Stimulated activated CD4-positive, alpha-beta T cell treated with anti-CD3 and anti-CD28 coated beads, Interleukin-4, amount 100 ng/mL, for 1 hour (primary cell): ENCODE measurements at regions not wholly inside any gene's neighbourhood (a gene's known extent, or its start where the extent isn't known, plus 50 kb on each side); places are given as distances from the start of the nearest gene placed in this dataset.

Experiments
- DNase-seq: peaks from one replicate; pipeline ENCODE4 v3.0.0-alpha.2; 2020

DNA sequence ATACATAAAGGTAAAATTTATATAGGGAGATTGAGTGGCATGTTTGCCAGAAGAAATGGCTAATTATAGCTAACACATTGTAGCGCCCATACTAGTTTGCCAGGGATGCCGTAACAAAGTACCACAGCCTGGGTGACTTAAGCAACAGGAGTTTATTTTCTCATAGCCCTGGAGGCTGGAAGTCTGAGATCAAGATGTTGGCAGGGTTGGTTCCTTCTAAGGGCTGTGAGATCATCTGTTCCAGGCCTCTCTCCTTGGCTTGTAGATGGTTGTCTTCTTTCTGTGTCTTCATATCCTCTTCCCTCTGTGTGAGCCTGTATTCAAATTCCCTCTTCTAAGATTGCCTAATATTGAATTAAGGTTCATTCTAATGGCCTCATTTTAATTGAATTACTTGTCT, 417.5 kb upstream of the OPRM1 start:
- DNase-seq: no peak

GRCh38 chr6:153621070-153621469, 418.0 kb upstream of the OPRM1 start:
- no peak for DNase-seq

DNA sequence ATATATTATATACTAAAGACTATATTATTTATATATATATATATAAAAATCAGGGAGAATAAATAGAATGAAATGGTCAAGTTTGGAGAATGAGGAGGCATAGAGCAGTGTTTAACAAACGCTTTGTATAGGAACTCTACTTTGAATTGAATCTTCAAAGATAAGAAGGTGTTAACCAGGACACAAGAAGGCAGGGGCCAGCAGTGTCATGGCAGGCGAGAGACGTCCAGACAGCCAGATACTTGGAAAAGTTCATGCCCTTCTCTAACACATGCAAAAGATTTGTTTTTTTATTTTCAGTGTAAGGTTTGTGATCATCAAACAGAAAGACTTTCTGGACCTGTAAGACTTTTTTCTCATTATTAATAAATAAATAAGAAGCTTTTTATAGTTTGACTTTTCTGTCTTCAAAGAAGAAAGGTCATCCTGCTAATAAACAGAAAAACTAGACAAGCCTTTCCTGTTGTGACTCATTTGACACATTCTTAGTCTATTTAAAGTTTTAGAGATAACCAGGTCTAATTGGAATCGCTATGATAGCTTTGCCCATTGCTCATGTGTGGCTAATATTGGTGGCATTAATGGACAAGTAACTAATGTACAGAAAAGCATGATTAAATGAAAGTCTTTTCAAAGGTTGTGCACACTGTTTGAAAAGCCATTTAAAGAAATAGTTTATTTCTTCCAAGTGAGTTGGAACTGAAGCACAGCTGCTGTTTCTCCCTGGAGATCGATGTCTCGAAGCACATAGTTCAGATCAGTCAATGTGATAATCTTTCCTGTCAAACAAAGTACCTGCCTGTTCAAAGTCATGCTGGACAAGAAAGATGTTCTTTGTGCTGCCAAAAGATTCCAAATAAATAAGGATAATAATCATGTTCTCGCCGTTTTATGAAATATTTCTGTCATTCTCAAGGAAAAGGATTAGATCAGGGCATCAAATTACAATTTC, 420.4 kb upstream of the OPRM1 start:
- DNase-seq: no peak

GRCh38 chr6:153616506-153616905, 422.5 kb upstream of the OPRM1 start:
- DNase-seq: no peak

- DNase-seq: no peak
Observed at GRCh38 chr6:153613719-153614455, 425.2 kb upstream of the OPRM1 start.

GRCh38 chr6:153602401-153602800, 436.6 kb upstream of the OPRM1 start:
- no peak for DNase-seq

GRCh38 chr6:153599901-153600300, 439.1 kb upstream of the OPRM1 start:
- no peak for DNase-seq

DNA sequence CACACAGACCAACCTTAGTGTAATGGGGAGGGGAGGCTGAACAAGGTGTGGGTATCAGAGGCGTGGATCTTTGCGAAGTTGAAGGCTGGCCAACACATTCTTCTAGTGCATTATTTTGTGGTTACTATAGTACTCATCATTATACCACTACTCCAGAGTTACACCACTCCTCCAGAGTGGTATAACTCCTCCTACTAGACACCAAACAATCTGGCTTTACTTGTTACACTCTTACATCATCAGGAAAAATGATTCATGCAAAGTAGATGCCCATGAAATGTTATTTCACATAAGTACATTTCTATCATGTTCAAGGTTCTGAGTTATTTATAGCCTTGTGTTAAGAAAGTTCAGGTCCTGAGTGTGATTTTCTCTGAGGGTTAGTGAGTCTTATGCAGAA, 443.1 kb upstream of the OPRM1 start:
- no peak for DNase-seq

DNA sequence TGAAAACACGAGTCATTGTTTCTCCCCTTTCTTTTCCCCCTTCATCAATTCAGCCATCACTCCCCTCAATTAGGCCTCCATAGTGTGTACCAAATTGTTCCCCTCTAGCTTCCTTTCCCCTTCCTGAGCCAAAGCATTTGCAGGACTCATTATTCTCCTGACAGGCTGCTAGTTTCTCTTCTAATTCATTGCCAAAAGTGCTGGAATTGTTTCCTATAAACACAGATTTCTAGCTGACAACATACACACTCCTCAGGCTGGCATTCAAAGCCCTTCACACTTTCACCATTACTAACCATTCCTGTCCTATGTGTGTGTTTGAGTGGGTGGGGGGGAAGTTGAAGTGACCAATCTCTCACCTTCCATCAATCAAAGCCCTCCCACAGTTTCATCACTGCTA, 444.2 kb upstream of the OPRM1 start:
- no peak for DNase-seq

- no peak for DNase-seq
Observed at GRCh38 chr6:153591159-153591558, 447.9 kb upstream of the OPRM1 start.

- no peak for DNase-seq
Observed at GRCh38 chr6:153590411-153590810, 448.6 kb upstream of the OPRM1 start.

GRCh38 chr6:153588330-153588729, 450.7 kb upstream of the OPRM1 start:
- no peak for DNase-seq

DNA sequence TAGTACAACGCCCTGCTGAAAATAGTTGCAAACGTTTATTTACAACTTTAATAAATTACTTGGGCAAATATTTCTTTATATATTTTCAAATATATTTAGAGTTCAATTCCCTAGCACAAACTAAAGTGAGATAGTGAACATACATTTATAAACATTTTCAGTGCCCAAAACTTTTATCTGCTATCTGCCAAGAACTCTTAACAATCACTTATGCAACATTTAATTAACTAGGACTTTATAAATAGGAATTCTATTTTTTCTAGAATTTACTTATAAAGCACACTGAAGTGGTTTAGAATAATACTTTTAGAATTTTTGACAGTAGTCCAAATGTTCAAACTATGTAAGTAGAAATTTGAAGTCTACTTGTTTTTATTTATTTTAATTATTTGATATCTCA, 452.6 kb upstream of the RGS17 start:
- no peak for DNase-seq

DNA sequence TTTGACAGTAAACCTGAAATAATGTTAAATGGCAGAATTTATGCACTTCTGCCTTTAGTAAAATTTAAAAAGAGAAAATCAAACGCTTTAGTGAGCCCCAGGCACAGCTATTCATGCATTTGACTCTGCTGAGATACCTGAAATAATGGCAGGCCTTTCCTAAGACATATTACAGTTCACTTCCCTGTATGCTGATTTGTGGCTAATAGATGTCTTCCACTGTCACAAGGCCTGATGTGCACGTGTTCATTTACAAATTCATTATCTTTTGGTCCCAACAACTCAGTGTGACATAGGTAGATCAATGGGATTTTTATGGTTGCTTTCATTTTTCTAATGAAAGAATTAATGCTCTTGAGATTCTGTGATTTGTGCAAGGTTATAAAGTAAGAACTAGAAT, 449.7 kb upstream of the RGS17 start:
- DNase-seq: no peak

DNA sequence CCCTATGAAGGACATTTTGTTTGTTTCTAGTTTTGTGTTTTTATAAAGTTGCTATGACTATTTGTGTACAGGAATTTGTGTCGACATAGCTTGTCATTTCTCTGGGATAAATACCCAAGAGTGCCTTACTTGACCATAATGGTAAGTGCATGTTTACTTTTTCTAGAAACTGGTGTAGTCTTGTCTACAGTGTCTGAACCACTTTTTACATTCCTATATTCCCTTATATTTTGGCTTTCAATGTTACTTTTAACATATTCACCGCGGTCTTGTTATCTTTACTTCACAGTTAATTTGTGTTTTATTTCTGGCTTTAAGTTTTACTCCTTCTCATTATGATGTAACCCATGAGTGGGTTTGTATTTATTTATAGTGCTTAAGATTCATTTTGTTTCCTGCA, 444.4 kb upstream of the RGS17 start:
- no peak for DNase-seq

DNA sequence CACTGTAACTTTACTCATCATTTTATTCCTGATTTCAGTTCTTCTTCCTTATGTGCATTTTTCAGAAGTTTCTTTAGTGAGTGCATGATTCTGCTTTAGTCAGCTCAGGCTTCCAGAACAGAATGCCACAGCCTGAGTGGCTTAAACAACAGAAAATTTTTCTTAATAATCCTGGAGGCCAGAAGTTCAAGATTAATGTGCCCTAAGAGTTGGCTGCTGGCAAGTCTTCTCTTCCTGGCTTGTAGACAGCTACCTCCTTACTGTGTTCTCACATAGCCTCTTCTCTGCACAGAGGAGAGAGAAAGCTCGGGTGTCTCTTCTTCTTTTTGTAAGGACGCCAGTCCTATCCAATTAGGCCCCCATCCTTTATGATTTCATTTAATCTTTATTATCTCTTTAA, 443.1 kb upstream of the RGS17 start:
- no peak for DNase-seq

DNA sequence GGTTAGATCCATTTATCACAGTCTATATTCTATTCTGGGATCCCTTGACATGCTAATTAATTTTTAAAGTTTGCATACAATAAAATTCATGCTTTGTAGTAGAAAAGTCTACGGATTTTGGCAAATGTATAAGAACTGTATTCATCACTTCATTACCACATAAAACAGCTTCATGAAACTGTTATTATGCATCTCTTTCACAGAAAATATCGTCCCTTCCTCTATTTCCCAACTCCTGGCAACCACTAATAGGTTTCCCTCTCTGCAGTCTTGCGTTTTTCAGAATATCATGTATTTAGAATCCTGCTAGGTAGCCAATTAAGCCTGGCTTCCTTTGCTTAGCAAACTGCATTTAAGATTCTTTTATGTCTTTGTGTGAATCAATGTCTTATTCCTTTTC, 441.3 kb upstream of the RGS17 start:
- DNase-seq: no peak

GRCh38 chr6:153568628-153569027, 437.5 kb upstream of the RGS17 start:
- no peak for DNase-seq

GRCh38 chr6:153564803-153565202, 433.7 kb upstream of the RGS17 start:
- no peak for DNase-seq

- DNase-seq: no peak
Observed at GRCh38 chr6:153563001-153563400, 431.9 kb upstream of the RGS17 start.

DNA sequence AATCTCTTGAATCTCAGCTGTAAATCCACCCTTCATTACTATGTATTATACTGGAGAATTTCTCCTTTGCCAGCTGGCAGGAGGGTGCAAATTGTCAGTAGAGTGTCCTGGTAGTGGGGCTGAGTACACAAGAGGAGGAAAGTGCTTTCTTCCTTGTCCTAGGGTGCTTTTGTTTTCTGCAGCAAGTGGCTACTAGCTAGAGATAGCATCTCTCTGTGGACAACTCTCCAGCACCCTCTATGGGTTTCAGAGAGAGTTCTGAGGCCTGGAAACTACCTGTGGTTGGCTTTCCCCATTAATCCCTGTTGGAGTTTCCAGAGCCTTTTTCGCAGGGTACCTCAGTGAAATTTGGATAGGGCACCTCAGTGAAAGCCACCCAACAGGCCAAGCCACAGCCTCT, 422.5 kb upstream of the RGS17 start:
- no peak for DNase-seq

GRCh38 chr6:153539602-153540001, 408.5 kb upstream of the RGS17 start:
- DNase-seq: no peak

GRCh38 chr6:153538491-153538890, 407.4 kb upstream of the RGS17 start:
- DNase-seq: no peak

DNA sequence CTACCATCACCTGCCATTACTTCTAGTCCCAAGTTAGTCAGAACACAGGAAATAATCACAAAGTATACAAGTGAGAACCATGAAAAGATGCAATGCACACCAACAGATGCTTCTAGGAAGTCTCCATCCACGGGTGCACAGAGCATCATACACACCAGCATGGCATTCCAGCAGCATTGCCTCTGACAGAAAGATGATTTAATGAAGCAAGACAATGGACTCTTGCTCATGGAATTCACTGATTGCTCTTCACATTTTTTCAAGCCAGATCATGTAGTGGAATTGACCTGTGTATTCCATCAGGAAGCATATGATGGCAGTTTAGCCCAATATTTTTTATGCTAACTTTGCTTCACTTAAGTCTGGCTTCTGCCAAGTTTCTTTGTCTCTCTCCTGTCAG, 406.3 kb upstream of the RGS17 start:
- DNase-seq: no peak
